WERI-Rb-1 (cell line): ENCODE measurements at regions not wholly inside any gene's neighbourhood (a gene's known extent, or its start where the extent isn't known, plus 50 kb on each side); places are given as distances from the start of the nearest gene placed in this dataset.

Source experiments
- DNase-seq: peaks from one replicate; pipeline ENCODE4 v3.0.0-alpha.2; 2020
- H3K27ac ChIP-seq: fragments of 250-450 bp; sonication (Bioruptor Pico); 2 replicates; pipeline ENCODE4 v1.5.1; 2020; ENCODE audit warnings: mild to moderate bottlenecking, moderate library complexity
- H3K27me3 ChIP-seq: fragments of 250-450 bp; sonication (Bioruptor Pico); 2 replicates; pipeline ENCODE4 v1.5.1; 2021; ENCODE audit warnings: mild to moderate bottlenecking, low read depth, moderate library complexity; ENCODE audit not compliant: insufficient read depth, severe bottlenecking
- H3K36me3 ChIP-seq: fragments of 250-450 bp; sonication (Bioruptor Pico); 2 replicates; pipeline ENCODE4 v1.5.1; 2020; ENCODE audit warnings: mild to moderate bottlenecking, moderate library complexity
- H3K4me3 ChIP-seq: 2 replicates; pipeline ENCODE4 v1.5.1; 2011; ENCODE audit warnings: low read depth, mild to moderate bottlenecking, control low read depth, low read length
- H3K9me3 ChIP-seq: fragments of 250-450 bp; sonication (Bioruptor Pico); 2 replicates; pipeline ENCODE4 v1.5.1; 2021; ENCODE audit warnings: mild to moderate bottlenecking, moderate library complexity; ENCODE audit not compliant: severe bottlenecking
- CTCF ChIP-seq: IDR thresholded peaks from 2 replicates; pipeline ENCODE4 v1.5.1; 2011; ENCODE audit warnings: low read depth, mild to moderate bottlenecking, control low read depth, inconsistent platforms, low read length

GRCh38 chr12:34212651-34213050 lies 190.4 kb downstream of the ALG10 start:
- no peaks in the 10 kb centered on the region for H3K9me3 ChIP-seq
- H3K4me3 ChIP-seq: no peak overlapping the region
- H3K36me3 ChIP-seq: no peaks in the 10 kb centered on the region
- no peak overlapping the region for H3K27ac ChIP-seq
- TF ChIP-seq CTCF: no peak
- DNase-seq: no peak
- H3K27me3 ChIP-seq: peaks cover 80% of the 10 kb centered on the region

GRCh38 chr12:34214011-34214410 lies 191.7 kb downstream of the ALG10 start:
- no peak overlapping the region for H3K4me3 ChIP-seq
- H3K9me3 ChIP-seq: no peaks in the 10 kb centered on the region
- H3K36me3 ChIP-seq: no peaks in the 10 kb centered on the region
- no peak for DNase-seq
- H3K27me3 ChIP-seq: peaks cover 80% of the 10 kb centered on the region
- no peak for TF ChIP-seq CTCF
- no peak overlapping the region for H3K27ac ChIP-seq

GRCh38 chr12:34215213-34215892 lies 193.1 kb downstream of the ALG10 start:
- no peak for DNase-seq
- Histone ChIP-seq H3K27me3 (peaks cover 76% of the 10 kb centered on the region), H3K36me3 (no peaks in the 10 kb centered on the region), H3K9me3 (no peaks in the 10 kb centered on the region), H3K4me3 (no peak overlapping the region), H3K27ac (no peak overlapping the region)
- no peak for TF ChIP-seq CTCF

- H3K9me3 ChIP-seq: no peaks in the 10 kb centered on the region
- H3K4me3 ChIP-seq: no peak overlapping the region
- H3K27ac ChIP-seq: no peak overlapping the region
- DNase-seq: no peak
- peaks cover 70% of the 10 kb centered on the region for H3K27me3 ChIP-seq
- no peaks in the 10 kb centered on the region for H3K36me3 ChIP-seq
- TF ChIP-seq CTCF: no peak
Measured at GRCh38 chr12:34215893-34216285, 193.6 kb downstream of the ALG10 start.

- Histone ChIP-seq H3K27ac (no peak overlapping the region), H3K4me3 (no peak overlapping the region), H3K27me3 (peaks cover 57% of the 10 kb centered on the region), H3K36me3 (no peaks in the 10 kb centered on the region), H3K9me3 (no peaks in the 10 kb centered on the region)
- no peak for DNase-seq
- no peak for TF ChIP-seq CTCF
Measured at GRCh38 chr12:34217660-34218059, 195.4 kb downstream of the ALG10 start.
